Thoracic aorta (tissue), 2 donors: ENCODE measurements at regions not wholly inside any gene's neighbourhood (a gene's known extent, or its start where the extent isn't known, plus 50 kb on each side); places are given as distances from the start of the nearest gene placed in this dataset.

Experiments used
- ATAC-seq: fragments of 150-250 bp; one replicate; pipeline ENCODE4 v1.8.0; 2017; ENCODE audit warnings: low read depth; ENCODE audit not compliant: insufficient number of reproducible peaks, low FRiP score
- DNase-seq: peaks from one replicate; pipeline ENCODE4 v3.0.0-alpha.2; 2020; ENCODE audit warnings: low spot score
- H3K27ac ChIP-seq, 2 donors: fragments of 200-600 bp; sonication (generic); 1 replicate in 1 of 2; 2 replicates in 1 of 2; pipeline ENCODE4 v1.5.1; 2016; ENCODE audit warnings: mild to moderate bottlenecking in 2 of 2, moderate library complexity in 2 of 2
- H3K27me3 ChIP-seq: fragments of 200-600 bp; sonication (generic); replicated peaks from 2 replicates; pipeline ENCODE4 v1.6.0; 2016; ENCODE audit warnings: mild to moderate bottlenecking; ENCODE audit not compliant: insufficient read depth
- H3K36me3 ChIP-seq: fragments of 200-600 bp; sonication (generic); one replicate; pipeline ENCODE4 v1.5.1; 2016
- H3K4me1 ChIP-seq, 2 donors: fragments of 200-600 bp; sonication (generic); 1 replicate in 1 of 2; 2 replicates in 1 of 2; pipeline versions ENCODE4 v1.5.1 to v1.6.0; 2016; ENCODE audit warnings: low read depth in 2 of 2, mild to moderate bottlenecking in 1 of 2; ENCODE audit not compliant: control insufficient read depth in 1 of 2
- H3K4me3 ChIP-seq: fragments of 200-600 bp; sonication (generic); 2 replicates; pipeline ENCODE4 v1.5.1; 2016; ENCODE audit warnings: mild to moderate bottlenecking
- H3K9me3 ChIP-seq: fragments of 200-600 bp; sonication (generic); 2 replicates; pipeline ENCODE4 v1.5.1; 2016
- CTCF ChIP-seq: fragments of 200-600 bp; sonication (generic); IDR thresholded peaks from one replicate; pipeline ENCODE4 v1.5.1; 2019; ENCODE audit warnings: antibody characterized with exemption

GRCh38 chr13:34594507-34594906, 347.6 kb upstream of the NBEA start:
- ATAC-seq = no peak
- H3K36me3 ChIP-seq = no peaks in the 10 kb centered on the region
- no peak for TF ChIP-seq CTCF

GRCh38 chr13:34608331-34608730, 333.7 kb upstream of the NBEA start:
- Histone ChIP-seq H3K27me3 (no peaks in the 10 kb centered on the region), H3K27ac (no peak overlapping the region), H3K36me3 (no peaks in the 10 kb centered on the region), H3K4me3 (no peak overlapping the region), H3K9me3 (no peaks in the 10 kb centered on the region), H3K4me1 (no peaks in the 10 kb centered on the region)
- DNase-seq (no peak), ATAC-seq (no peak)
- no peak for TF ChIP-seq CTCF

More at GRCh38 chr13:34594507-34594906, 347.6 kb upstream of the NBEA start:
- H3K27me3 ChIP-seq = no peaks in the 10 kb centered on the region
- no peaks in the 10 kb centered on the region for H3K4me1 ChIP-seq
- no peak overlapping the region for H3K4me3 ChIP-seq
- H3K27ac ChIP-seq = no peak overlapping the region
- DNase-seq = no peak
- H3K9me3 ChIP-seq = no peaks in the 10 kb centered on the region

- ATAC-seq = no peak
- no peak for TF ChIP-seq CTCF
- H3K4me3 ChIP-seq = no peak overlapping the region
- H3K27ac ChIP-seq = no peak overlapping the region
- no peak for DNase-seq
- H3K4me1 ChIP-seq = no peaks in the 10 kb centered on the region
- H3K27me3 ChIP-seq = no peaks in the 10 kb centered on the region
- no peaks in the 10 kb centered on the region for H3K9me3 ChIP-seq
- H3K36me3 ChIP-seq = no peaks in the 10 kb centered on the region
These were observed 330.4 kb upstream of the NBEA start for GRCh38 chr13:34611671-34612070.

- Histone ChIP-seq H3K27ac (no peak overlapping the region), H3K4me3 (no peak overlapping the region), H3K4me1 (peaks cover 0 to 6% of the 10 kb centered on the region in 2 donors), H3K9me3 (no peaks in the 10 kb centered on the region), H3K36me3 (no peaks in the 10 kb centered on the region), H3K27me3 (no peaks in the 10 kb centered on the region)
- ATAC-seq (no peak), DNase-seq (no peak)
- no peak for TF ChIP-seq CTCF
These were observed 324.5 kb upstream of the NBEA start for GRCh38 chr13:34617473-34618083.

- no peak for TF ChIP-seq CTCF
- H3K9me3 ChIP-seq = no peaks in the 10 kb centered on the region
- H3K27ac ChIP-seq = no peak overlapping the region
- H3K4me3 ChIP-seq = no peak overlapping the region
- no peaks in the 10 kb centered on the region for H3K36me3 ChIP-seq
- ATAC-seq = no peak
- DNase-seq = no peak
- H3K27me3 ChIP-seq = no peaks in the 10 kb centered on the region
- H3K4me1 ChIP-seq = peaks cover 0 to 6% of the 10 kb centered on the region in 2 donors
These were observed 323.4 kb upstream of the NBEA start for GRCh38 chr13:34618654-34619053.
